ENCODE measurements at regions not wholly inside any gene's neighbourhood (a gene's known extent, or its start where the extent isn't known, plus 50 kb on each side); places are given as distances from the start of the nearest gene placed in this dataset.

DNA sequence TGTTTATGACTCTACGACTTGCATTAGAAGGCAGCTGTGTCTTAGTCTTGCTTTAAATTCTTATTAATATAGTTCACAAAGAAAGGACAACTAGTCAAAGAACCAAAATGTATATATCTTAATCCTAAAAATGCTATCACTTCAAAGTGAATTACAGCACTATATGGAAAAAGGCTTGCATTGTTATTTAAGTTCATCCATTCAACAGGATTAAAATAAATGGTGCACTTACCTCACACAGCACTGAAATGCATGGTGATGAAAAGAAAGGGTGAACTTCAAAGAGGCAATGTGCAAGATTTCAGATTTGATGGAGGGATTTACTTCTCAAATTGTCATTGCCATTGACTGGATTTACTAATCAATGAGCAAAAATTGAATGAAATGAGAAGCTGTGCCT, 344.4 kb upstream of the NUDT12 start:
- intact Hi-C loops (cut with DNase I) = no loop called here
- Histone ChIP-seq H3K36me3 (no peaks in the 10 kb centered on the region), H3K4me3 (no peak overlapping the region), H3K9me3 (no peaks in the 10 kb centered on the region), H3K4me1 (no peaks in the 10 kb centered on the region), H3K27ac (no peak overlapping the region), H3K27me3 (no peaks in the 10 kb centered on the region)
- TF ChIP-seq, protein P1, sequence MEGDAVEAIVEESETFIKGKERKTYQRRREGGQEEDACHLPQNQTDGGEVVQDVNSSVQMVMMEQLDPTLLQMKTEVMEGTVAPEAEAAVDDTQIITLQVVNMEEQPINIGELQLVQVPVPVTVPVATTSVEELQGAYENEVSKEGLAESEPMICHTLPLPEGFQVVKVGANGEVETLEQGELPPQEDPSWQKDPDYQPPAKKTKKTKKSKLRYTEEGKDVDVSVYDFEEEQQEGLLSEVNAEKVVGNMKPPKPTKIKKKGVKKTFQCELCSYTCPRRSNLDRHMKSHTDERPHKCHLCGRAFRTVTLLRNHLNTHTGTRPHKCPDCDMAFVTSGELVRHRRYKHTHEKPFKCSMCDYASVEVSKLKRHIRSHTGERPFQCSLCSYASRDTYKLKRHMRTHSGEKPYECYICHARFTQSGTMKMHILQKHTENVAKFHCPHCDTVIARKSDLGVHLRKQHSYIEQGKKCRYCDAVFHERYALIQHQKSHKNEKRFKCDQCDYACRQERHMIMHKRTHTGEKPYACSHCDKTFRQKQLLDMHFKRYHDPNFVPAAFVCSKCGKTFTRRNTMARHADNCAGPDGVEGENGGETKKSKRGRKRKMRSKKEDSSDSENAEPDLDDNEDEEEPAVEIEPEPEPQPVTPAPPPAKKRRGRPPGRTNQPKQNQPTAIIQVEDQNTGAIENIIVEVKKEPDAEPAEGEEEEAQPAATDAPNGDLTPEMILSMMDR (IDR thresholded peaks at IDR 0.05) = no peak
- TF ChIP-seq POLR2A (IDR thresholded peaks at IDR 0.05) = no peak
- DNase-seq = no peak
- 20% methylated on average over 1 of the region's 1 CpG for WGBS (ENCODE audit: insufficient coverage, low coverage, low lambda C conversion rate, missing lambda C conversion rate)
- no peak for ATAC-seq

DNA sequence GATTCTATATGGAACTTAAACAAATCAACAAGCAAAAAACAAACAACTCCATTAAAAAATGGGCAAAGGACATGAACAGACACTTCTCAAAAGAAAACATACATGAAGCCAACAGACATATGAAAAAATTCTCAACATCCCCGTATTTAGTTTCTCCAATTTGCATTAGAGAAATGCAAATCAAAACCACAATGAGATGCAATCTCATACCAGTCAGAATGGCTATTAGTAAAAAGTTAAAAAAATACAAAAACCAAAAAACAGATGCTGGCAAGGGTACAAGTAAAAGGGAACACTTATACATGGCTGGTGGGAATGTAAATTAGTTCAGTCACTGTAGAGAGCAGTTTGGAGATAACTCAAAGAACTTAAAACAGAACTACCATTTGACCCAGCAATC, 342.1 kb upstream of the NUDT12 start:
- WGBS (ENCODE audit: insufficient coverage, low coverage, low lambda C conversion rate, missing lambda C conversion rate) = 70% methylated on average over 1 of the region's 1 CpG

DNA sequence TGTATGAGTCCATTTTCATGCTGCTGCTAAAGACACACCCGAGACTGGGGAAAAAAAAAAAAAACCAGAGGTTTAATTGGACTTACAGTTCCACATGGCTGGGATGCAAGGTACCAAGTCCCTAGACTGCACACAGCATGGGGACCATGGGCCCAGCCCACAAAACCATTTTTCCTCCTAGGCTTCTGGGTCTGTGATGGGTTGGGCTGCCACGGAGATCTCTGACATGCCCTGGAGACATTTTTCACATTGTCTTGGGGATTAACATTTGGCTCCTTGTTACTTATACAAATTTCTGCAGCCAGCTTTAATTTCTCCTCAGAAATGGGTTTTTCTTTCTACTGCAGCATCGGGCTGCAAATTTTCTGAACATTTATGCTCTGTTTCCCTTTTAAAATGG, 340.3 kb upstream of the NUDT12 start:
- 66% methylated on average over 2 of the region's 3 CpGs for WGBS (ENCODE audit: insufficient coverage, low coverage, low lambda C conversion rate, missing lambda C conversion rate)
- intact Hi-C loops (cut with DNase I) = no loop called here
- no peak for DNase-seq
- Histone ChIP-seq H3K4me1 (no peaks in the 10 kb centered on the region), H3K9me3 (no peaks in the 10 kb centered on the region), H3K27me3 (no peaks in the 10 kb centered on the region), H3K4me3 (no peak overlapping the region), H3K27ac (no peak overlapping the region), H3K36me3 (no peaks in the 10 kb centered on the region)
- ATAC-seq = no peak
- TF ChIP-seq POLR2A (IDR thresholded peaks at IDR 0.05) = no peak
- TF ChIP-seq, protein P1 (IDR thresholded peaks at IDR 0.05) = no peak

More for the DNA sequence above, 342.1 kb upstream of the NUDT12 start:
- intact Hi-C loops (cut with DNase I) = no loop called here
- Histone ChIP-seq H3K36me3 (no peaks in the 10 kb centered on the region), H3K27ac (no peak overlapping the region), H3K4me1 (no peaks in the 10 kb centered on the region), H3K4me3 (no peak overlapping the region), H3K27me3 (no peaks in the 10 kb centered on the region), H3K9me3 (no peaks in the 10 kb centered on the region)
- no peak for DNase-seq
- no peak for TF ChIP-seq POLR2A (IDR thresholded peaks at IDR 0.05)
- TF ChIP-seq, protein P1 (IDR thresholded peaks at IDR 0.05) = no peak
- ATAC-seq = no peak

DNA sequence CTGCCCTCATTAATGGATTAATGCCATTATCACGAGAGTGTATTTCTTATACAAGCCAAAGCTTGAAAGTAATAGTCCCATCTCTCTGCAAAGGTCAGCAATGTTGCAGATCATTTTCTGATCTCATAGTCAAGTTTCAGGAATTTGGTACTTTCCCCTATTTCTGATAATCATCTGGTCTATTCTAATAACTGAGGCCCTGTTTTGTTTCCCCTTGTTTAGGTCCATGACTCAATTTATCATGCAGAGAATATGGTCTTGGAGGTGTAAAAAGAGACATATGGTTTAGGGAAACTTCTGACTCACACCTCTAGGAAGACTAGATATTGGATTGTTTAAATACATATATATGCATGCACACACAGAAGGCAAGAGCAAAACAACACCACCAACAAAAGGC, 339.3 kb upstream of the NUDT12 start:
- no peaks in the 10 kb centered on the region for H3K4me1 ChIP-seq
- no peaks in the 10 kb centered on the region for H3K36me3 ChIP-seq
- WGBS (ENCODE audit: insufficient coverage, low coverage, low lambda C conversion rate, missing lambda C conversion rate) = 86% methylated on average over 1 of the region's 1 CpG
- no peaks in the 10 kb centered on the region for H3K27me3 ChIP-seq
- no peak overlapping the region for H3K4me3 ChIP-seq
- H3K9me3 ChIP-seq = no peaks in the 10 kb centered on the region
- ATAC-seq (no peak), DNase-seq (no peak)
- intact Hi-C loops (cut with DNase I) = no loop called here
- TF ChIP-seq, protein P1 (IDR thresholded peaks at IDR 0.05) = no peak
- no peak for TF ChIP-seq POLR2A (IDR thresholded peaks at IDR 0.05)
- no peak overlapping the region for H3K27ac ChIP-seq

DNA sequence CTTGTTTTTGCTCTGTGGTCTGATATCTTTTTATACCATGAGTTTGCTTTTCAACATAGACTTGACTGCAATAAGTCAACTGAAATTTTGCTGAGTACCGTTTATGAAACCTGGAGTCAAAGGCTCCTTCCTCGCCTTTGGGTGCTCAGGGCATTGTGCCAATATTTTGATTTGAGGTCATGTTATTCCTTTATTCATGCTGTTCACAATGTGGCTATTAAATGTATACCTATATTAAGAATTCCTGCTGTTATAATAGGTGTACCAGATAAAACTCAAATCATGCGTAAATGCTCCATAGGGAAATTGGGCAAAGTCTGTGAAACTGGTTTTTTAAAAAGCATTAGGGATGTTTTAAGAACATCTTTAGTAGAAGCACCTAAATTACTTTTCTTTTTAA, 334.0 kb upstream of the NUDT12 start:
- H3K4me1 ChIP-seq = no peaks in the 10 kb centered on the region
- DNase-seq (no peak), ATAC-seq (no peak)
- H3K4me3 ChIP-seq = no peak overlapping the region
- H3K36me3 ChIP-seq = no peaks in the 10 kb centered on the region
- TF ChIP-seq POLR2A (IDR thresholded peaks at IDR 0.05) = no peak
- TF ChIP-seq, protein P1 (IDR thresholded peaks at IDR 0.05) = no peak
- H3K9me3 ChIP-seq = no peaks in the 10 kb centered on the region
- 69% methylated on average over 3 of the region's 3 CpGs for WGBS (ENCODE audit: insufficient coverage, low coverage, low lambda C conversion rate, missing lambda C conversion rate)
- H3K27me3 ChIP-seq = no peaks in the 10 kb centered on the region
- no peak overlapping the region for H3K27ac ChIP-seq
- intact Hi-C loops (cut with DNase I) = no loop called here

Data from right lobe of liver (tissue), 6 donors.